DMS53 (cell line): ENCODE measurements at regions not wholly inside any gene's neighbourhood (a gene's known extent, or its start where the extent isn't known, plus 50 kb on each side); places are given as distances from the start of the nearest gene placed in this dataset.
A peak's percentile ranks its signal among the peaks of the same experiment; 100 is the strongest.

Source experiments
- DNase-seq: peaks from one replicate; lab custom pipeline; 2025; lab: John Stamatoyannopoulos, UW

GRCh38 chr1:81699234-81699633 is 101.5 kb upstream of the ADGRL2 start:
- DNase-seq, result no peak

- DNase-seq, result peak; percentile 22
These were observed 105.0 kb upstream of the ADGRL2 start for GRCh38 chr1:81695741-81696140.

- no peak for DNase-seq
These were observed 107.4 kb upstream of the ADGRL2 start for GRCh38 chr1:81693316-81693715.

GRCh38 chr1:81690676-81691453 is 109.9 kb upstream of the ADGRL2 start:
- no peak for DNase-seq

GRCh38 chr1:81689531-81689941 is 111.2 kb upstream of the ADGRL2 start:
- no peak for DNase-seq

GRCh38 chr1:81682490-81682889 is 118.2 kb upstream of the ADGRL2 start:
- no peak for DNase-seq

GRCh38 chr1:81681601-81682266 is 119.0 kb upstream of the ADGRL2 start:
- DNase-seq, result peak; percentile 78

- DNase-seq, result peak; percentile 26
These were observed 119.6 kb upstream of the ADGRL2 start for GRCh38 chr1:81681114-81681513.

GRCh38 chr1:81679942-81680341 is 120.8 kb upstream of the ADGRL2 start:
- no peak for DNase-seq

GRCh38 chr1:81678779-81679178 is 122.0 kb upstream of the ADGRL2 start:
- DNase-seq, result peak; percentile 25

GRCh38 chr1:81672766-81673165 is 128.0 kb upstream of the ADGRL2 start:
- DNase-seq, result no peak

- DNase-seq, result no peak
These were observed 129.7 kb upstream of the ADGRL2 start for GRCh38 chr1:81671038-81671437.

GRCh38 chr1:81670286-81670685 is 130.4 kb upstream of the ADGRL2 start:
- peak; percentile 44 for DNase-seq

- no peak for DNase-seq
These were observed 134.1 kb upstream of the ADGRL2 start for GRCh38 chr1:81666586-81666985.

GRCh38 chr1:81664341-81664740 is 136.4 kb upstream of the ADGRL2 start:
- DNase-seq, result no peak

GRCh38 chr1:81662913-81663526 is 137.7 kb upstream of the ADGRL2 start:
- no peak for DNase-seq

- DNase-seq, result no peak
These were observed 140.4 kb upstream of the ADGRL2 start for GRCh38 chr1:81660286-81660685.

- DNase-seq, result no peak
These were observed 146.1 kb upstream of the ADGRL2 start for GRCh38 chr1:81654657-81655056.

GRCh38 chr1:81654147-81654546 is 146.6 kb upstream of the ADGRL2 start:
- DNase-seq, result peak; percentile 38

- DNase-seq, result no peak
These were observed 150.0 kb upstream of the ADGRL2 start for GRCh38 chr1:81650776-81651175.

GRCh38 chr1:81635816-81636215 is 164.9 kb upstream of the ADGRL2 start:
- DNase-seq, result no peak

GRCh38 chr1:81634294-81634693 is 166.4 kb upstream of the ADGRL2 start:
- DNase-seq, result no peak

GRCh38 chr1:81619156-81619555 is 181.6 kb upstream of the ADGRL2 start:
- DNase-seq, result no peak
